ENCODE measurements at regions not wholly inside any gene's neighbourhood (a gene's known extent, or its start where the extent isn't known, plus 50 kb on each side); places are given as distances from the start of the nearest gene placed in this dataset.
"Not testable (repeated sequence)": the region's sequence is repeated elsewhere in the genome, so short reads cannot be mapped to it uniquely, and the experiment has no call there.

GRCh38 chr9:115340314-115340713 lies 222.4 kb upstream of the TNC start:
- Histone ChIP-seq H3K4me3 (ENCODE audit: low read length in 2 of 2) (no peak overlapping the region), H3K36me3 (ENCODE audit: control insufficient read depth in 2 of 2, insufficient read depth in 2 of 2, low read length in 1 of 2) (no peaks in the 10 kb centered on the region), H3K27me3 (ENCODE audit: control insufficient read depth in 2 of 2, insufficient read depth in 1 of 2, low read length in 1 of 2) (no peaks in the 10 kb centered on the region), H3K4me1 (ENCODE audit: control insufficient read depth in 2 of 2, insufficient read depth in 2 of 2, low read length in 2 of 2) (no peaks in the 10 kb centered on the region), H3K27ac (ENCODE audit: low read depth in 1 of 2, low read length in 1 of 2) (no peak overlapping the region), H3K9me3 (ENCODE audit: control insufficient read depth in 2 of 2, insufficient read depth in 1 of 2, low read length in 1 of 2) (no peaks in the 10 kb centered on the region)
- WGBS, result 84% methylated on average over 5 of the region's 5 CpGs
- no peak for DNase-seq (ENCODE audit: low read depth in 6 of 9, low spot score in 9 of 9)

- Histone ChIP-seq H3K9me3 (ENCODE audit: control insufficient read depth in 2 of 2, insufficient read depth in 1 of 2, low read length in 1 of 2) (no peaks in the 10 kb centered on the region), H3K27ac (ENCODE audit: low read depth in 1 of 2, low read length in 1 of 2) (no peak overlapping the region), H3K4me1 (ENCODE audit: control insufficient read depth in 2 of 2, insufficient read depth in 2 of 2, low read length in 2 of 2) (no peaks in the 10 kb centered on the region), H3K27me3 (ENCODE audit: control insufficient read depth in 2 of 2, insufficient read depth in 1 of 2, low read length in 1 of 2) (no peaks in the 10 kb centered on the region), H3K4me3 (ENCODE audit: low read length in 2 of 2) (no peak overlapping the region), H3K36me3 (ENCODE audit: control insufficient read depth in 2 of 2, insufficient read depth in 2 of 2, low read length in 1 of 2) (no peaks in the 10 kb centered on the region)
- DNase-seq (ENCODE audit: low read depth in 6 of 9, low spot score in 9 of 9), result no peak
- 90% methylated on average over 3 of the region's 3 CpGs for WGBS
Observed at GRCh38 chr9:115341426-115341825, 223.5 kb upstream of the TNC start.

- H3K27ac ChIP-seq (ENCODE audit: low read depth in 1 of 2, low read length in 1 of 2); H3K27me3 ChIP-seq (ENCODE audit: control insufficient read depth in 2 of 2, insufficient read depth in 1 of 2, low read length in 1 of 2); H3K4me3 ChIP-seq (ENCODE audit: low read length in 2 of 2); DNase-seq (ENCODE audit: low read depth in 6 of 9, low spot score in 9 of 9); H3K9me3 ChIP-seq (ENCODE audit: control insufficient read depth in 2 of 2, insufficient read depth in 1 of 2, low read length in 1 of 2); H3K36me3 ChIP-seq (ENCODE audit: control insufficient read depth in 2 of 2, insufficient read depth in 2 of 2, low read length in 1 of 2); H3K4me1 ChIP-seq (ENCODE audit: control insufficient read depth in 2 of 2, insufficient read depth in 2 of 2, low read length in 2 of 2): not testable (repeated sequence)
- WGBS, result 96% methylated on average over 2 of the region's 2 CpGs
Observed at GRCh38 chr9:115347776-115348175, 229.8 kb upstream of the TNC start.

GRCh38 chr9:115348936-115349335 lies 231.0 kb upstream of the TNC start:
- 94% methylated on average over 3 of the region's 3 CpGs for WGBS

GRCh38 chr9:115349542-115349941 lies 231.6 kb upstream of the TNC start:
- H3K36me3 ChIP-seq (ENCODE audit: control insufficient read depth in 2 of 2, insufficient read depth in 2 of 2, low read length in 1 of 2), result no peaks in the 10 kb centered on the region
- no peak overlapping the region for H3K4me3 ChIP-seq (ENCODE audit: low read length in 2 of 2)
- no peak for DNase-seq (ENCODE audit: low read depth in 6 of 9, low spot score in 9 of 9)
- H3K4me1 ChIP-seq (ENCODE audit: control insufficient read depth in 2 of 2, insufficient read depth in 2 of 2, low read length in 2 of 2), result no peaks in the 10 kb centered on the region
- H3K27ac ChIP-seq (ENCODE audit: low read depth in 1 of 2, low read length in 1 of 2), result no peak overlapping the region
- no peaks in the 10 kb centered on the region for H3K27me3 ChIP-seq (ENCODE audit: control insufficient read depth in 2 of 2, insufficient read depth in 1 of 2, low read length in 1 of 2)
- no peaks in the 10 kb centered on the region for H3K9me3 ChIP-seq (ENCODE audit: control insufficient read depth in 2 of 2, insufficient read depth in 1 of 2, low read length in 1 of 2)

More at GRCh38 chr9:115348936-115349335, 231.0 kb upstream of the TNC start:
- not testable (repeated sequence) for H3K4me3 ChIP-seq (ENCODE audit: low read length in 2 of 2); H3K36me3 ChIP-seq (ENCODE audit: control insufficient read depth in 2 of 2, insufficient read depth in 2 of 2, low read length in 1 of 2); H3K27me3 ChIP-seq (ENCODE audit: control insufficient read depth in 2 of 2, insufficient read depth in 1 of 2, low read length in 1 of 2); H3K9me3 ChIP-seq (ENCODE audit: control insufficient read depth in 2 of 2, insufficient read depth in 1 of 2, low read length in 1 of 2); DNase-seq (ENCODE audit: low read depth in 6 of 9, low spot score in 9 of 9); H3K27ac ChIP-seq (ENCODE audit: low read depth in 1 of 2, low read length in 1 of 2); H3K4me1 ChIP-seq (ENCODE audit: control insufficient read depth in 2 of 2, insufficient read depth in 2 of 2, low read length in 2 of 2)

- 89% methylated on average over 2 of the region's 2 CpGs for WGBS
- Histone ChIP-seq H3K36me3 (ENCODE audit: control insufficient read depth in 2 of 2, insufficient read depth in 2 of 2, low read length in 1 of 2) (no peaks in the 10 kb centered on the region), H3K9me3 (ENCODE audit: control insufficient read depth in 2 of 2, insufficient read depth in 1 of 2, low read length in 1 of 2) (no peaks in the 10 kb centered on the region), H3K27me3 (ENCODE audit: control insufficient read depth in 2 of 2, insufficient read depth in 1 of 2, low read length in 1 of 2) (no peaks in the 10 kb centered on the region), H3K4me3 (ENCODE audit: low read length in 2 of 2) (no peak overlapping the region), H3K4me1 (ENCODE audit: control insufficient read depth in 2 of 2, insufficient read depth in 2 of 2, low read length in 2 of 2) (no peaks in the 10 kb centered on the region), H3K27ac (ENCODE audit: low read depth in 1 of 2, low read length in 1 of 2) (no peak overlapping the region)
- DNase-seq (ENCODE audit: low read depth in 6 of 9, low spot score in 9 of 9), result no peak
Observed at GRCh38 chr9:115350548-115350947, 232.6 kb upstream of the TNC start.

GRCh38 chr9:115353681-115354080 lies 235.7 kb upstream of the TNC start:
- Histone ChIP-seq H3K36me3 (ENCODE audit: control insufficient read depth in 2 of 2, insufficient read depth in 2 of 2, low read length in 1 of 2) (no peaks in the 10 kb centered on the region), H3K4me1 (ENCODE audit: control insufficient read depth in 2 of 2, insufficient read depth in 2 of 2, low read length in 2 of 2) (no peaks in the 10 kb centered on the region), H3K27me3 (ENCODE audit: control insufficient read depth in 2 of 2, insufficient read depth in 1 of 2, low read length in 1 of 2) (no peaks in the 10 kb centered on the region), H3K4me3 (ENCODE audit: low read length in 2 of 2) (no peak overlapping the region), H3K9me3 (ENCODE audit: control insufficient read depth in 2 of 2, insufficient read depth in 1 of 2, low read length in 1 of 2) (no peaks in the 10 kb centered on the region), H3K27ac (ENCODE audit: low read depth in 1 of 2, low read length in 1 of 2) (no peak overlapping the region)
- no peak for DNase-seq (ENCODE audit: low read depth in 6 of 9, low spot score in 9 of 9)
- 93% methylated on average over 3 of the region's 3 CpGs for WGBS

- Histone ChIP-seq H3K36me3 (ENCODE audit: control insufficient read depth in 2 of 2, insufficient read depth in 2 of 2, low read length in 1 of 2) (no peaks in the 10 kb centered on the region), H3K27me3 (ENCODE audit: control insufficient read depth in 2 of 2, insufficient read depth in 1 of 2, low read length in 1 of 2) (no peaks in the 10 kb centered on the region), H3K9me3 (ENCODE audit: control insufficient read depth in 2 of 2, insufficient read depth in 1 of 2, low read length in 1 of 2) (no peaks in the 10 kb centered on the region), H3K27ac (ENCODE audit: low read depth in 1 of 2, low read length in 1 of 2) (no peak overlapping the region), H3K4me1 (ENCODE audit: control insufficient read depth in 2 of 2, insufficient read depth in 2 of 2, low read length in 2 of 2) (no peaks in the 10 kb centered on the region), H3K4me3 (ENCODE audit: low read length in 2 of 2) (no peak overlapping the region)
- whole genome bisulfite sequencing, result 75% methylated on average over 1 of the region's 1 CpG
- no peak for DNase-seq (ENCODE audit: low read depth in 6 of 9, low spot score in 9 of 9)
Observed at GRCh38 chr9:115357821-115358220, 239.9 kb upstream of the TNC start.

- Histone ChIP-seq H3K27me3 (ENCODE audit: control insufficient read depth in 2 of 2, insufficient read depth in 1 of 2, low read length in 1 of 2) (no peaks in the 10 kb centered on the region), H3K4me1 (ENCODE audit: control insufficient read depth in 2 of 2, insufficient read depth in 2 of 2, low read length in 2 of 2) (no peaks in the 10 kb centered on the region), H3K4me3 (ENCODE audit: low read length in 2 of 2) (no peak overlapping the region), H3K36me3 (ENCODE audit: control insufficient read depth in 2 of 2, insufficient read depth in 2 of 2, low read length in 1 of 2) (no peaks in the 10 kb centered on the region), H3K27ac (ENCODE audit: low read depth in 1 of 2, low read length in 1 of 2) (no peak overlapping the region), H3K9me3 (ENCODE audit: control insufficient read depth in 2 of 2, insufficient read depth in 1 of 2, low read length in 1 of 2) (no peaks in the 10 kb centered on the region)
- 71% methylated on average over 5 of the region's 5 CpGs for WGBS
- DNase-seq (ENCODE audit: low read depth in 6 of 9, low spot score in 9 of 9), result no peak
Observed at GRCh38 chr9:115359017-115359780, 241.2 kb upstream of the TNC start.
